Hematopoietic multipotent progenitor cell (in vitro differentiated cells): ENCODE measurements at regions not wholly inside any gene's neighbourhood (a gene's known extent, or its start where the extent isn't known, plus 50 kb on each side); places are given as distances from the start of the nearest gene placed in this dataset.

Source experiments
- DNase-seq, 3 donors: peaks; one replicate each; pipeline ENCODE4 v3.0.0-alpha.2; 2011 to 2015; ENCODE audit warnings: low read depth in 2 of 3, low spot score in 2 of 3

GRCh38 chr15:77541421-77542181, 91.1 kb downstream of the LINGO1 start:
- DNase-seq: no peak

DNA sequence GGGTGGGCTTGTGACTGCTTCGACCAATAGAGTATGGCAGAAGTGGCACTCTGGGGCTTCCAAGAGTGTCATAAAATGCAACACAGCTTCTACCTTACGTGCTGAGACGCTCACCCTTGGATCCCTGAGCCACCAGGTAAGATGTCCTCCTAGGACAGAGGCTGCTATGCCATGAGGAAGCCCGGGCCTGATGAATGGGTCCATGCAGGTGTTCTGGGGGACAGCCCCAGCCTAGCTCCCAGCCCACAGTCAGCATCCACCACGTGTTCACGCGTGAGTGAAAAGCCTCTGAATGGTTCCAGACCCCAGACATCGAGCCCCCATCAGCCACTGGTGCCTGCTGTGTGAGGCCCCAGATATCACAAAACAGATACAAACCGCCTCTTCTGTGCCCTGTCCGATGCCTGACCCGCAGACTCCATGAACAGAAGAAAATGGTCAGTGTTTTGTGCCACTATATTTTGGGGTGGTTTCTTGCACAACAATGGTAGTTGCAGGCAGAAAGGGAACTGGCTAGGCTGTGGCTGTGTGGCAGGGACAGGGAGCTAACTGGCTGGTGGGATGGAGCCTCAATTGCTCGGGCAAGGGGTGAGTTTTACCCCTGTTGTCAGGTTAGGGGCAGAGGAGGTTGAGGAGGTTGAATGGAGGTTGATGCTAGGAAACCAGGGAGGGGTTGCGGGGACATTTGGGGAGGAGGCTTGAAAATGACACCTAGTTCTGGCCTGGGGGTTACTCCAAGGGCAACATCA, 92.2 kb downstream of the LINGO1 start:
- no peak for DNase-seq

DNA sequence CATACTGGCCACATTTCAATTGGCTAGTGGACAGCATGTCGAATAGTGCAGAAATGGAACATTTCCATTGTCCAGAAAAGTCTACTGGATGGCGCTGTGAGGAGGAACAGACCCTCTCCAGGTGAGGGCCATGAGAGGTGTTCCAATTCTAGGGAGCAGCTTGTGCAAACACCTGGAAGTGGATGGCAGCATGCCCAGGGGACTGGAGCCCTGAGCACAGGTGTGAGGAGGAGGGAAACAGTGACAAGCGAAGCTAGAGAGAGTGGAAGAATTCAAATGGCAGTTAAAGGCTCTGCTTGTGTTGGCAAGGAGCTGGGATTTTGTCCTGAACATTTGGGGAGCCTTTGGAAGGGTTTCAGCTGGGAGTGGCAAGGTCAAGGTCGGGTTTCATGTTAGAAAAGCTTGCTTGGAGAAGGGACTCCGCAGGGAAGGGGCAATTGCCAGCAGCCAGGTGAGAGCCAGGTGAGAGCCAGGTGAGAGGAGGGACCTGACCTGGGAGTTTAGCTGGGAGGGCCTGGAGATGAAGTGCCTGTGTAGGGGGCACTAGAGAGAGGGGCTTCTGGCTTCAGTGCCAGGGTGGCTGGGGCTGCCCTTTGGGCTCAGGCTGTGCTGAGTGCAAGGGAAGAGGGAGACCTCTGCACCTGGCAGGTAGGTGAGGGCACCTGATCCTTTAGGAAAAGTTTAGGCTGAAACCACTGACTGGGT, 93.8 kb downstream of the LINGO1 start:
- DNase-seq: no peak

GRCh38 chr15:77538027-77538451, 94.7 kb downstream of the LINGO1 start:
- DNase-seq: no peak

DNA sequence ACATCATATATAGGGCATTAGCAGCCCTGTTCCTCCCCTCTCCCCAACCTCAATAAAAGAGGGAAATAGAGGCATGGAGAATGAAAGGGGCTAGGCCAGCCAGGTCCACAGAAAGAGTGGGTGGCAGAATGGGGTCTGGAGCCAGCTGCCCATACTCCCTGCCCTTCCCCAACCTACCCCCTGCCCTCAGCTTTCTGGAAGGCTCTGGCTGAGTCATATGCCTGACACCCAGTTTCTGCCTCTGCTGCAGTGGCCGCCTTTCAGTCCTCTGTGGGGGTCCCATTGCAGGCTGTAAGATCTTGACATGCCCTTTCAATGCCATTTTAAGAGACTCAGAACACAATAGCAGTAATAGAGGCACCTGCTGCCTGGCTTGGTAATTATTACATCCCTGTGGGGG, 95.7 kb downstream of the LINGO1 start:
- DNase-seq: no peak

- no peak for DNase-seq
Measured at GRCh38 chr15:77535845-77536244, 96.9 kb downstream of the LINGO1 start.
